HCT116 (cell line): ENCODE measurements at regions not wholly inside any gene's neighbourhood (a gene's known extent, or its start where the extent isn't known, plus 50 kb on each side); places are given as distances from the start of the nearest gene placed in this dataset.

Source experiments
- ATAC-seq: fragments of 200-7000 bp; cut with Tn5 transposase; 2 replicates; pipeline ENCODE4 v1.9.1; 2020; ENCODE audit warnings: mild to moderate bottlenecking, moderate library complexity
- BruUV-seq: library from RNA; stranded (reverse); fragments of 400-500 nt; replicated peaks from 2 replicates; lab custom pipeline; 2021; lab: Mats Ljungman, UMichigan
- CTCF ChIA-PET: fragments of 300-600 bp; sonication (Branson Sonifier 250); formaldehyde crosslinking; loops from one replicate; lab custom pipeline; 2021; ENCODE audit warnings: antibody characterized with exemption; lab: Charles Lee
- POLR2A ChIA-PET: fragments of 300-600, 350-600 bp; sonication (Branson Sonifier 250); formaldehyde crosslinking; loops from one replicate; lab custom pipeline; 2021; ENCODE audit warnings: antibody characterized with exemption; lab: Charles Lee
- RAD21 ChIA-PET, 2 experiments: fragments of 300-600 bp; sonication (Branson Sonifier 250); formaldehyde crosslinking; loops; one replicate each; lab custom pipeline; 2023; ENCODE audit warnings: low total read pairs in 2 of 2; ENCODE audit not compliant: uncharacterized antibody in 2 of 2, unreplicated experiment in 2 of 2, low non-redundant PET in 1 of 2; lab: Charles Lee
- DNase-seq: peaks from one replicate; pipeline ENCODE4 v3.0.0-alpha.2; 2010; ENCODE audit warnings: low read depth, low spot score
- H2AFZ ChIP-seq: fragments of 200-600 bp; shearing (Covaris generic), sonication (generic); 2 replicates; pipeline ENCODE4 v1.6.1; 2017; ENCODE audit warnings: low read depth, mixed run types, mixed read lengths, antibody characterized with exemption, low read length; ENCODE audit not compliant: poor library complexity, severe bottlenecking
- H3K27ac ChIP-seq: 2 replicates; pipeline ENCODE4 v1.5.1; 2012; ENCODE audit warnings: low read depth, low read length
- H3K27me3 ChIP-seq: fragments of 200-600 bp; sonication (generic); 2 replicates; pipeline ENCODE4 v1.6.1; 2016; ENCODE audit warnings: mixed run types, low read length, mixed read lengths; ENCODE audit not compliant: insufficient read depth
- H3K36me3 ChIP-seq, 2 experiments: fragments of 200-500 bp in 1 of 2; fragments of 200-600 bp in 1 of 2; sonication (Bioruptor generic) in 1 of 2; sonication (generic) in 1 of 2; 2 replicates each; pipeline versions ENCODE4 v1.5.1 to v1.6.1; 2014 to 2016; ENCODE audit warnings: low read length in 2 of 2, inconsistent platforms in 1 of 2, mixed read lengths in 1 of 2, mixed run types in 1 of 2; ENCODE audit not compliant: insufficient read depth in 2 of 2, control insufficient read depth in 1 of 2
- H3K4me1 ChIP-seq, 2 experiments: fragments of 200-600 bp in 1 of 2; sonication (generic) in 1 of 2; 2 replicates each; pipeline versions ENCODE4 v1.5.1 to v1.6.1; 2012 to 2017; ENCODE audit warnings: low read length in 2 of 2, inconsistent platforms in 1 of 2, mild to moderate bottlenecking in 1 of 2, mixed read lengths in 1 of 2, mixed run types in 1 of 2, moderate library complexity in 1 of 2; ENCODE audit not compliant: insufficient read depth in 2 of 2, control insufficient read depth in 1 of 2
- H3K4me2 ChIP-seq: fragments of 200-600 bp; sonication (generic); 2 replicates; pipeline ENCODE4 v1.6.1; 2017; ENCODE audit warnings: mixed run types, low read length, mixed read lengths
- H3K4me3 ChIP-seq, 2 experiments: fragments of 200-600 bp in 1 of 2; sonication (generic) in 1 of 2; replicated peaks in 1 of 2; 2 replicates each; pipeline ENCODE4 v1.5.1; 2011 to 2016; ENCODE audit warnings: low read length in 2 of 2, control low read depth in 1 of 2, low read depth in 1 of 2, mild to moderate bottlenecking in 1 of 2, mixed read lengths in 1 of 2, mixed run types in 1 of 2
- H3K79me2 ChIP-seq: fragments of 200-600 bp; sonication (generic); 2 replicates; pipeline ENCODE4 v1.6.1; 2017; ENCODE audit warnings: mild to moderate bottlenecking, mixed run types, low read length, moderate library complexity, mixed read lengths; ENCODE audit not compliant: insufficient read depth
- H3K9ac ChIP-seq: fragments of 200-600 bp; sonication (generic); 2 replicates; pipeline ENCODE4 v1.6.1; 2016; ENCODE audit warnings: low read length, mixed read lengths
- H3K9me2 ChIP-seq: fragments of 200-600 bp; sonication (generic), shearing (Covaris generic); 2 replicates; pipeline ENCODE4 v1.6.1; 2017; ENCODE audit warnings: mixed run types, mild to moderate bottlenecking, moderate library complexity; ENCODE audit not compliant: insufficient read depth
- H3K9me3 ChIP-seq, 2 experiments: fragments of 200-500 bp in 1 of 2; fragments of 200-600 bp in 1 of 2; sonication (Bioruptor generic) in 1 of 2; sonication (generic) in 1 of 2; 2 replicates each; pipeline ENCODE4 v1.6.1; 2014 to 2017; ENCODE audit warnings: low read length in 2 of 2, mixed read lengths in 2 of 2, inconsistent platforms in 1 of 2, low read depth in 1 of 2, mild to moderate bottlenecking in 1 of 2, mixed run types in 1 of 2, moderate library complexity in 1 of 2; ENCODE audit not compliant: control insufficient read depth in 1 of 2, insufficient read depth in 1 of 2
- H4K20me1 ChIP-seq: fragments of 200-600 bp; sonication (generic), shearing (Covaris generic); 2 replicates; pipeline ENCODE4 v1.6.1; 2017; ENCODE audit warnings: mixed run types, mild to moderate bottlenecking, moderate library complexity; ENCODE audit not compliant: insufficient read depth
- CBX3 ChIP-seq: IDR thresholded peaks from 2 replicates; pipeline ENCODE4 v1.6.1; 2012; ENCODE audit warnings: low read depth
- CEBPB ChIP-seq: IDR thresholded peaks from 2 replicates; pipeline ENCODE4 v1.6.1; 2012; ENCODE audit warnings: low read depth
- CTCF ChIP-seq, 3 experiments: fragments of 200-600 bp in 1 of 3; sonication (generic) in 1 of 3; IDR thresholded peaks in 2 of 3; conservative IDR thresholded peaks in 1 of 3; 2 replicates each; pipeline ENCODE4 v1.5.1; 2012 to 2017; ENCODE audit warnings: low read depth in 2 of 3, low read length in 2 of 3, antibody characterized with exemption in 1 of 3, borderline replicate concordance in 1 of 3, control low read depth in 1 of 3, mild to moderate bottlenecking in 1 of 3, mixed read lengths in 1 of 3, mixed run types in 1 of 3, moderate library complexity in 1 of 3; ENCODE audit not compliant: insufficient read depth in 1 of 3
- FOSL1 ChIP-seq: IDR thresholded peaks from 2 replicates; pipeline ENCODE4 v1.6.1; 2012; ENCODE audit warnings: low read depth
- REST ChIP-seq: IDR thresholded peaks from 2 replicates; pipeline ENCODE4 v1.6.1; 2012; ENCODE audit warnings: low read depth
- TCF7L2 ChIP-seq: IDR thresholded peaks from 2 replicates; pipeline ENCODE4 v1.7.0; 2011; ENCODE audit warnings: borderline replicate concordance, inconsistent platforms; ENCODE audit not compliant: insufficient read depth, insufficient read length; ENCODE audit errors: extremely low read depth
- ZBTB33 ChIP-seq: IDR thresholded peaks from 2 replicates; pipeline ENCODE4 v1.6.1; 2011; ENCODE audit warnings: mild to moderate bottlenecking, low read length, moderate library complexity; ENCODE audit not compliant: insufficient replicate concordance; ENCODE audit errors: extremely low read depth
- ZNF274 ChIP-seq: fragments of 200-500 bp; sonication (Bioruptor generic); IDR thresholded peaks from 2 replicates; pipeline ENCODE4 v1.6.1; 2014; ENCODE audit warnings: mild to moderate bottlenecking, low read depth, low read length, inconsistent platforms
- intact Hi-C: fragments of 100-400 bp; cut with micrococcal nuclease; formaldehyde crosslinking; loops from 2 replicates; pipeline ENCODE4 v1.10.0; 2022

GRCh38 chr7:67866054-67866453 is 869.4 kb downstream of the TYW1 start:
- H3K36me3 ChIP-seq: no peaks in the 10 kb centered on the region
- no peak overlapping the region for H2AFZ ChIP-seq
- no peak overlapping the region for H3K4me2 ChIP-seq
- H3K9me3 ChIP-seq: peaks cover 12 to 18% of the 10 kb centered on the region in 2 experiments; a peak in 2 of 4 replicates
- H4K20me1 ChIP-seq: no peaks in the 10 kb centered on the region
- RAD21 ChIA-PET: no interaction called here
- no peak overlapping the region for H3K9ac ChIP-seq
- CTCF ChIA-PET: no interaction called here
- H3K27me3 ChIP-seq: no peaks in the 10 kb centered on the region
- no peak for TF ChIP-seq CEBPB
- no peak for TF ChIP-seq CTCF (IDR thresholded peaks at IDR 0.05 in 2 of 3, conservative IDR thresholded peaks at IDR 0.05 in 1 of 3; ENCODE audit: borderline replicate concordance in 1 of 3, insufficient read depth in 1 of 3, low read depth in 2 of 3, low read length in 2 of 3)
- TF ChIP-seq ZBTB33: no peak
- no peak for TF ChIP-seq CBX3
- no peak for TF ChIP-seq ZNF274
- TF ChIP-seq REST: no peak
- TF ChIP-seq TCF7L2: no peak
- no peak for TF ChIP-seq FOSL1
- DNase-seq (no peak), ATAC-seq (no peak)
- no peaks in the 10 kb centered on the region for H3K79me2 ChIP-seq
- H3K4me1 ChIP-seq: no peaks in the 10 kb centered on the region
- H3K27ac ChIP-seq: no peak overlapping the region
- POLR2A ChIA-PET: no interaction called here
- no peaks in the 10 kb centered on the region for H3K9me2 ChIP-seq
- intact Hi-C loops: no loop called here
- no peak overlapping the region for H3K4me3 ChIP-seq
- BruUV-seq: no TSS peak
